GM23338 (cell line): ENCODE measurements at regions not wholly inside any gene's neighbourhood (a gene's known extent, or its start where the extent isn't known, plus 50 kb on each side); places are given as distances from the start of the nearest gene placed in this dataset.

Source experiments
- ATAC-seq: fragments of 200-7000 bp; cut with Tn5 transposase; 3 replicates; pipeline ENCODE4 v1.9.1; 2020
- DNase-seq: peaks from one replicate; pipeline ENCODE4 v3.0.0-alpha.2; 2015; ENCODE audit warnings: low spot score
- H2AFZ ChIP-seq: fragments of 200-600 bp; sonication (generic); 2 replicates; pipeline ENCODE4 v1.8.0; 2016; ENCODE audit warnings: antibody characterized with exemption, mild to moderate bottlenecking, moderate library complexity
- H3F3A ChIP-seq: fragments of 200-600 bp; sonication (generic); replicated peaks from 2 replicates; pipeline ENCODE4 v1.8.0; 2017; ENCODE audit warnings: antibody characterized with exemption, mixed run types, low read depth
- H3K27ac ChIP-seq: fragments of 200-600 bp; sonication (generic); 2 replicates; pipeline ENCODE4 v1.6.1; 2016; ENCODE audit warnings: low read depth
- H3K27me3 ChIP-seq: fragments of 200-600 bp; sonication (generic); 2 replicates; pipeline ENCODE4 v1.8.0; 2016; ENCODE audit warnings: mild to moderate bottlenecking, mixed run types, moderate library complexity; ENCODE audit not compliant: insufficient read depth
- H3K36me3 ChIP-seq: fragments of 200-600 bp; sonication (generic); 2 replicates; pipeline ENCODE4 v1.8.0; 2016; ENCODE audit warnings: mild to moderate bottlenecking; ENCODE audit not compliant: insufficient read depth
- H3K4me1 ChIP-seq: fragments of 200-600 bp; sonication (generic); 2 replicates; pipeline ENCODE4 v1.8.0; 2016; ENCODE audit warnings: mild to moderate bottlenecking, moderate library complexity; ENCODE audit not compliant: insufficient read depth
- H3K4me2 ChIP-seq: fragments of 200-600 bp; sonication (generic); 2 replicates; pipeline ENCODE4 v1.7.1; 2017; ENCODE audit warnings: mixed run types
- H3K4me3 ChIP-seq: fragments of 200-600 bp; sonication (generic); 2 replicates; pipeline ENCODE4 v1.6.1; 2016; ENCODE audit warnings: mixed run types
- H3K79me2 ChIP-seq: fragments of 200-600 bp; sonication (generic); replicated peaks from 2 replicates; pipeline ENCODE4 v1.8.0; 2017; ENCODE audit warnings: mild to moderate bottlenecking; ENCODE audit not compliant: insufficient read depth
- H3K9me2 ChIP-seq: fragments of 200-600 bp; sonication (generic); 2 replicates; pipeline ENCODE4 v1.8.0; 2017; ENCODE audit not compliant: insufficient read depth
- H4K20me1 ChIP-seq: fragments of 200-600 bp; sonication (generic); replicated peaks from 2 replicates; pipeline ENCODE4 v1.8.0; 2017; ENCODE audit warnings: mild to moderate bottlenecking; ENCODE audit not compliant: insufficient read depth
- H3K27ac Mint-ChIP-seq: 2 replicates; pipeline ENCODE4 v1.8.0; 2020; ENCODE audit warnings: inconsistent platforms, mild to moderate bottlenecking, moderate library complexity, mixed read lengths
- H3K27me3 Mint-ChIP-seq: 3 replicates; pipeline ENCODE4 v1.8.0; 2022; ENCODE audit warnings: low read depth, mild to moderate bottlenecking, moderate library complexity, mixed read lengths, inconsistent platforms; ENCODE audit not compliant: insufficient read depth, poor library complexity
- H3K36me3 Mint-ChIP-seq: 3 replicates; pipeline ENCODE4 v1.8.0; 2021; ENCODE audit warnings: low read depth, mild to moderate bottlenecking, inconsistent platforms, moderate library complexity, mixed read lengths
- H3K4me1 Mint-ChIP-seq: 3 replicates; pipeline ENCODE4 v1.8.0; 2020; ENCODE audit warnings: mild to moderate bottlenecking, inconsistent platforms, mixed read lengths
- H3K4me3 Mint-ChIP-seq: 3 replicates; pipeline ENCODE4 v1.8.0; 2021; ENCODE audit warnings: moderate library complexity, mild to moderate bottlenecking, inconsistent platforms, mixed read lengths
- H3K9me3 Mint-ChIP-seq: 3 replicates; pipeline ENCODE4 v1.8.0; 2020; ENCODE audit warnings: moderate library complexity, mild to moderate bottlenecking, inconsistent platforms, mixed read lengths
- CREB1 ChIP-seq: fragments of 250-450 bp; sonication (Bioruptor Pico); IDR thresholded peaks from 2 replicates; pipeline ENCODE4 v1.5.0; 2020; ENCODE audit warnings: low read depth, mild to moderate bottlenecking, moderate library complexity
- CTCF ChIP-seq, 2 experiments: fragments of 200-600 bp in 1 of 2; sonication (generic) in 1 of 2; conservative IDR thresholded peaks; 2 replicates each; pipeline versions ENCODE4 v1.5.1 to v1.6.1; 2016 to 2017; ENCODE audit warnings: antibody characterized with exemption in 2 of 2, low read depth in 2 of 2, mild to moderate bottlenecking in 2 of 2, moderate library complexity in 1 of 2
- EZH2 ChIP-seq: fragments of 200-600 bp; sonication (generic); IDR thresholded peaks from one replicate; pipeline ENCODE4 v1.8.0; 2017; ENCODE audit warnings: antibody characterized with exemption, mild to moderate bottlenecking, low read depth; ENCODE audit not compliant: unreplicated experiment
- STAT1 ChIP-seq: IDR thresholded peaks from one replicate; pipeline ENCODE4 v1.6.1; 2016; ENCODE audit warnings: antibody characterized with exemption; ENCODE audit not compliant: unreplicated experiment
- ZNF114 ChIP-seq: fragments of 250-450 bp; sonication (Bioruptor Pico); IDR thresholded peaks from 2 replicates; pipeline ENCODE4 v1.5.0; 2020; ENCODE audit warnings: mild to moderate bottlenecking, moderate library complexity
- ZNF331 ChIP-seq: fragments of 250-450 bp; sonication (Bioruptor Pico); IDR thresholded peaks from 2 replicates; pipeline ENCODE4 v1.5.0; 2020; ENCODE audit warnings: low read depth, mild to moderate bottlenecking, moderate library complexity
- TF ChIP-seq, protein P1 (sequence below): fragments of 250-450 bp; sonication (Bioruptor Pico); IDR thresholded peaks from 2 replicates; pipeline ENCODE4 v1.5.0; 2020; ENCODE audit warnings: mild to moderate bottlenecking, moderate library complexity
- TF ChIP-seq, protein P2 (sequence below): IDR thresholded peaks from one replicate; pipeline ENCODE4 v1.6.1; 2018; ENCODE audit warnings: antibody characterized with exemption; ENCODE audit not compliant: unreplicated experiment

- Mint-ChIP-seq H3K27me3 (peaks cover 4% of the 10 kb centered on the region), H3K36me3 (no peaks in the 10 kb centered on the region), H3K27ac (peak overlapping the region; percentile 72), H3K9me3 (peaks cover 3% of the 10 kb centered on the region; the same call in 1 of the 3 replicates), H3K4me3 (no peak overlapping the region), H3K4me1 (peaks cover 20% of the 10 kb centered on the region)
- Histone ChIP-seq H3K27me3 (no peaks in the 10 kb centered on the region), H3K9me2 (peaks cover 11% of the 10 kb centered on the region; the same call in 1 of the 2 replicates), H4K20me1 (no peaks in the 10 kb centered on the region), H2AFZ (no peak overlapping the region), H3K79me2 (no peaks in the 10 kb centered on the region), H3K36me3 (no peaks in the 10 kb centered on the region), H3K4me2 (no peak overlapping the region), H3K4me1 (no peaks in the 10 kb centered on the region), H3K27ac (no peak overlapping the region), H3K4me3 (no peak overlapping the region), H3F3A (no peaks in the 10 kb centered on the region)
- TF ChIP-seq EZH2 (no peak), CREB1 (CRISPR knock-in tag) (no peak), ZNF114 (CRISPR knock-in tag) (no peak), ZNF331 (CRISPR knock-in tag) (no peak), STAT1 (no peak), CTCF (conservative IDR thresholded peaks at IDR 0.05; ENCODE audit: low read depth in 2 of 2) (no peak)
- TF ChIP-seq, protein P1, sequence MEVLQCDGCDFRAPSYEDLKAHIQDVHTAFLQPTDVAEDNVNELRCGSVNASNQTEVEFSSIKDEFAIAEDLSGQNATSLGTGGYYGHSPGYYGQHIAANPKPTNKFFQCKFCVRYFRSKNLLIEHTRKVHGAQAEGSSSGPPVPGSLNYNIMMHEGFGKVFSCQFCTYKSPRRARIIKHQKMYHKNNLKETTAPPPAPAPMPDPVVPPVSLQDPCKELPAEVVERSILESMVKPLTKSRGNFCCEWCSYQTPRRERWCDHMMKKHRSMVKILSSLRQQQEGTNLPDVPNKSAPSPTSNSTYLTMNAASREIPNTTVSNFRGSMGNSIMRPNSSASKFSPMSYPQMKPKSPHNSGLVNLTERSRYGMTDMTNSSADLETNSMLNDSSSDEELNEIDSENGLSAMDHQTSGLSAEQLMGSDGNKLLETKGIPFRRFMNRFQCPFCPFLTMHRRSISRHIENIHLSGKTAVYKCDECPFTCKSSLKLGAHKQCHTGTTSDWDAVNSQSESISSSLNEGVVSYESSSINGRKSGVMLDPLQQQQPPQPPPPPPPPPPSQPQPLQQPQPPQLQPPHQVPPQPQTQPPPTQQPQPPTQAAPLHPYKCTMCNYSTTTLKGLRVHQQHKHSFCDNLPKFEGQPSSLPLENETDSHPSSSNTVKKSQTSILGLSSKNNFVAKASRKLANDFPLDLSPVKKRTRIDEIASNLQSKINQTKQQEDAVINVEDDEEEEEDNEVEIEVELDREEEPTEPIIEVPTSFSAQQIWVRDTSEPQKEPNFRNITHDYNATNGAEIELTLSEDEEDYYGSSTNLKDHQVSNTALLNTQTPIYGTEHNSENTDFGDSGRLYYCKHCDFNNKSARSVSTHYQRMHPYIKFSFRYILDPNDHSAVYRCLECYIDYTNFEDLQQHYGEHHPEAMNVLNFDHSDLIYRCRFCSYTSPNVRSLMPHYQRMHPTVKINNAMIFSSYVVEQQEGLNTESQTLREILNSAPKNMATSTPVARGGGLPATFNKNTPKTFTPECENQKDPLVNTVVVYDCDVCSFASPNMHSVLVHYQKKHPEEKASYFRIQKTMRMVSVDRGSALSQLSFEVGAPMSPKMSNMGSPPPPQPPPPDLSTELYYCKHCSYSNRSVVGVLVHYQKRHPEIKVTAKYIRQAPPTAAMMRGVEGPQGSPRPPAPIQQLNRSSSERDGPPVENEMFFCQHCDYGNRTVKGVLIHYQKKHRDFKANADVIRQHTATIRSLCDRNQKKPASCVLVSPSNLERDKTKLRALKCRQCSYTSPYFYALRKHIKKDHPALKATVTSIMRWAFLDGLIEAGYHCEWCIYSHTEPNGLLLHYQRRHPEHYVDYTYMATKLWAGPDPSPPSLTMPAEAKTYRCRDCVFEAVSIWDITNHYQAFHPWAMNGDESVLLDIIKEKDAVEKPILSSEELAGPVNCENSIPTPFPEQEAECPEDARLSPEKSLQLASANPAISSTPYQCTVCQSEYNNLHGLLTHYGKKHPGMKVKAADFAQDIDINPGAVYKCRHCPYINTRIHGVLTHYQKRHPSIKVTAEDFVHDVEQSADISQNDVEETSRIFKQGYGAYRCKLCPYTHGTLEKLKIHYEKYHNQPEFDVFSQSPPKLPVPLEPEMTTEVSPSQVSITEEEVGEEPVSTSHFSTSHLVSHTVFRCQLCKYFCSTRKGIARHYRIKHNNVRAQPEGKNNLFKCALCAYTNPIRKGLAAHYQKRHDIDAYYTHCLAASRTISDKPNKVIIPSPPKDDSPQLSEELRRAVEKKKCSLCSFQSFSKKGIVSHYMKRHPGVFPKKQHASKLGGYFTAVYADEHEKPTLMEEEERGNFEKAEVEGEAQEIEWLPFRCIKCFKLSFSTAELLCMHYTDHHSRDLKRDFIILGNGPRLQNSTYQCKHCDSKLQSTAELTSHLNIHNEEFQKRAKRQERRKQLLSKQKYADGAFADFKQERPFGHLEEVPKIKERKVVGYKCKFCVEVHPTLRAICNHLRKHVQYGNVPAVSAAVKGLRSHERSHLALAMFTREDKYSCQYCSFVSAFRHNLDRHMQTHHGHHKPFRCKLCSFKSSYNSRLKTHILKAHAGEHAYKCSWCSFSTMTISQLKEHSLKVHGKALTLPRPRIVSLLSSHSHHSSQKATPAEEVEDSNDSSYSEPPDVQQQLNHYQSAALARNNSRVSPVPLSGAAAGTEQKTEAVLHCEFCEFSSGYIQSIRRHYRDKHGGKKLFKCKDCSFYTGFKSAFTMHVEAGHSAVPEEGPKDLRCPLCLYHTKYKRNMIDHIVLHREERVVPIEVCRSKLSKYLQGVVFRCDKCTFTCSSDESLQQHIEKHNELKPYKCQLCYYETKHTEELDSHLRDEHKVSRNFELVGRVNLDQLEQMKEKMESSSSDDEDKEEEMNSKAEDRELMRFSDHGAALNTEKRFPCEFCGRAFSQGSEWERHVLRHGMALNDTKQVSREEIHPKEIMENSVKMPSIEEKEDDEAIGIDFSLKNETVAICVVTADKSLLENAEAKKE (CRISPR knock-in tag): no peak
- TF ChIP-seq, protein P2, sequence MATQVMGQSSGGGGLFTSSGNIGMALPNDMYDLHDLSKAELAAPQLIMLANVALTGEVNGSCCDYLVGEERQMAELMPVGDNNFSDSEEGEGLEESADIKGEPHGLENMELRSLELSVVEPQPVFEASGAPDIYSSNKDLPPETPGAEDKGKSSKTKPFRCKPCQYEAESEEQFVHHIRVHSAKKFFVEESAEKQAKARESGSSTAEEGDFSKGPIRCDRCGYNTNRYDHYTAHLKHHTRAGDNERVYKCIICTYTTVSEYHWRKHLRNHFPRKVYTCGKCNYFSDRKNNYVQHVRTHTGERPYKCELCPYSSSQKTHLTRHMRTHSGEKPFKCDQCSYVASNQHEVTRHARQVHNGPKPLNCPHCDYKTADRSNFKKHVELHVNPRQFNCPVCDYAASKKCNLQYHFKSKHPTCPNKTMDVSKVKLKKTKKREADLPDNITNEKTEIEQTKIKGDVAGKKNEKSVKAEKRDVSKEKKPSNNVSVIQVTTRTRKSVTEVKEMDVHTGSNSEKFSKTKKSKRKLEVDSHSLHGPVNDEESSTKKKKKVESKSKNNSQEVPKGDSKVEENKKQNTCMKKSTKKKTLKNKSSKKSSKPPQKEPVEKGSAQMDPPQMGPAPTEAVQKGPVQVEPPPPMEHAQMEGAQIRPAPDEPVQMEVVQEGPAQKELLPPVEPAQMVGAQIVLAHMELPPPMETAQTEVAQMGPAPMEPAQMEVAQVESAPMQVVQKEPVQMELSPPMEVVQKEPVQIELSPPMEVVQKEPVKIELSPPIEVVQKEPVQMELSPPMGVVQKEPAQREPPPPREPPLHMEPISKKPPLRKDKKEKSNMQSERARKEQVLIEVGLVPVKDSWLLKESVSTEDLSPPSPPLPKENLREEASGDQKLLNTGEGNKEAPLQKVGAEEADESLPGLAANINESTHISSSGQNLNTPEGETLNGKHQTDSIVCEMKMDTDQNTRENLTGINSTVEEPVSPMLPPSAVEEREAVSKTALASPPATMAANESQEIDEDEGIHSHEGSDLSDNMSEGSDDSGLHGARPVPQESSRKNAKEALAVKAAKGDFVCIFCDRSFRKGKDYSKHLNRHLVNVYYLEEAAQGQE: no peak
- no peak for DNase-seq
- ATAC-seq: no peak
Observed at GRCh38 chr7:117997862-117998825, 124.9 kb upstream of the CTTNBP2 start.
